Transverse colon (tissue), 4 donors: ENCODE measurements at regions not wholly inside any gene's neighbourhood (a gene's known extent, or its start where the extent isn't known, plus 50 kb on each side); places are given as distances from the start of the nearest gene placed in this dataset.

Source experiments
- CTCF ChIP-seq, 5 experiments: fragments of 200-600 bp in 3 of 5; fragments of 450-650 bp in 2 of 5; sonication (generic) in 3 of 5; IDR thresholded peaks; 1 replicate in 2 of 5; 2 replicates in 3 of 5; pipeline ENCODE4 v1.5.1; 2016 to 2017; ENCODE audit warnings: antibody characterized with exemption in 5 of 5, inconsistent platforms in 3 of 5, mild to moderate bottlenecking in 2 of 5, moderate library complexity in 1 of 5
- POLR2AphosphoS5 ChIP-seq, 3 donors: sonication (generic); formaldehyde crosslinking; IDR thresholded peaks; one replicate each; pipeline ENCODE4 v1.6.1; 2016; ENCODE audit warnings: antibody characterized with exemption in 3 of 3

- TF ChIP-seq CTCF (IDR thresholded peaks at IDR 0.05) (no peak), POLR2AphosphoS5 (IDR thresholded peaks at IDR 0.05) (no peak)
These were observed 93.0 kb upstream of the ATL2 start for GRCh38 chr2:38470115-38470514.
